Uterus (tissue), 2 donors: ENCODE measurements at regions not wholly inside any gene's neighbourhood (a gene's known extent, or its start where the extent isn't known, plus 50 kb on each side); places are given as distances from the start of the nearest gene placed in this dataset.

ENCODE experiments used
- POLR2A ChIP-seq, 2 donors: fragments of 450-650 bp; IDR thresholded peaks; one replicate each; pipeline ENCODE4 v1.6.1; 2016; ENCODE audit warnings: antibody characterized with exemption in 2 of 2, mild to moderate bottlenecking in 1 of 2, moderate library complexity in 1 of 2
- TF ChIP-seq, protein P1 (sequence below), 4 experiments: fragments of 200-600 bp in 2 of 4; fragments of 450-650 bp in 2 of 4; sonication (generic) in 2 of 4; IDR thresholded peaks; one replicate each; pipeline ENCODE4 v1.5.1; 2016 to 2019; ENCODE audit warnings: antibody characterized with exemption in 4 of 4, mild to moderate bottlenecking in 2 of 4, moderate library complexity in 1 of 4

DNA sequence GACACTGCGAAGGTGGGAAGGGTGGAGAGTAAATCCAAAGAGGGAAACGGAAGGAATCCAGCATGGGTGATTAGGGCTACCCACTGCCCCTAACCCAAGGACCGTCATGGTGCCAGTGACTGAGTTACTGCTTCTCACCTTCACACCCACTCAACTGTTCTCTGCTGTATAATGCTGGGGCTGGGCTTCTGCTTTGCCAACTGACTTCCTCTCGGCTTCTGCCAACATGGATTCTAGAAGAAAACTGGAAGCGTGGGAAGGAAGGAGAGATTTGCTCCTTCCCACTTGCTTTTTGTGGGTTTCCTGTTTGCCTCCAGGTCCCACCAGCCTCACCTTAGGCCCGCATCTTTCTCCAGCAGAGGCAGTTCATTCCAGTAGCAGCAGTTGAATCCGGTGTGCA lies 153.5 kb upstream of the RAI14 start:
- TF ChIP-seq, protein P1, sequence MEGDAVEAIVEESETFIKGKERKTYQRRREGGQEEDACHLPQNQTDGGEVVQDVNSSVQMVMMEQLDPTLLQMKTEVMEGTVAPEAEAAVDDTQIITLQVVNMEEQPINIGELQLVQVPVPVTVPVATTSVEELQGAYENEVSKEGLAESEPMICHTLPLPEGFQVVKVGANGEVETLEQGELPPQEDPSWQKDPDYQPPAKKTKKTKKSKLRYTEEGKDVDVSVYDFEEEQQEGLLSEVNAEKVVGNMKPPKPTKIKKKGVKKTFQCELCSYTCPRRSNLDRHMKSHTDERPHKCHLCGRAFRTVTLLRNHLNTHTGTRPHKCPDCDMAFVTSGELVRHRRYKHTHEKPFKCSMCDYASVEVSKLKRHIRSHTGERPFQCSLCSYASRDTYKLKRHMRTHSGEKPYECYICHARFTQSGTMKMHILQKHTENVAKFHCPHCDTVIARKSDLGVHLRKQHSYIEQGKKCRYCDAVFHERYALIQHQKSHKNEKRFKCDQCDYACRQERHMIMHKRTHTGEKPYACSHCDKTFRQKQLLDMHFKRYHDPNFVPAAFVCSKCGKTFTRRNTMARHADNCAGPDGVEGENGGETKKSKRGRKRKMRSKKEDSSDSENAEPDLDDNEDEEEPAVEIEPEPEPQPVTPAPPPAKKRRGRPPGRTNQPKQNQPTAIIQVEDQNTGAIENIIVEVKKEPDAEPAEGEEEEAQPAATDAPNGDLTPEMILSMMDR (IDR thresholded peaks at IDR 0.05): no peak
- no peak for TF ChIP-seq POLR2A (IDR thresholded peaks at IDR 0.05)
